OCI-LY1 (cell line): ENCODE measurements at regions not wholly inside any gene's neighbourhood (a gene's known extent, or its start where the extent isn't known, plus 50 kb on each side); places are given as distances from the start of the nearest gene placed in this dataset.

Source experiments
- H2AFZ ChIP-seq: fragments of 200-600 bp; sonication (generic), shearing (Covaris generic); 2 replicates; pipeline ENCODE4 v1.6.0; 2014; ENCODE audit warnings: antibody characterized with exemption, mild to moderate bottlenecking, low read length
- H3F3A ChIP-seq: fragments of 200-600 bp; sonication (generic), shearing (Covaris generic); 2 replicates; pipeline ENCODE4 v1.6.0; 2014; ENCODE audit warnings: mild to moderate bottlenecking, antibody characterized with exemption, low read length, moderate library complexity; ENCODE audit not compliant: insufficient read depth
- H3K27ac ChIP-seq: fragments of 200-600 bp; sonication (generic); 2 replicates; pipeline ENCODE4 v1.5.1; 2014; ENCODE audit warnings: low read length, mixed run types, mild to moderate bottlenecking, low read depth; ENCODE audit not compliant: poor library complexity, severe bottlenecking
- H3K27me3 ChIP-seq: fragments of 200-600 bp; sonication (generic); 2 replicates; pipeline ENCODE4 v1.6.0; 2014; ENCODE audit warnings: antibody characterized with exemption, mild to moderate bottlenecking, low read length, moderate library complexity; ENCODE audit not compliant: insufficient read depth
- H3K36me3 ChIP-seq: fragments of 200-600 bp; sonication (generic); 2 replicates; pipeline ENCODE4 v1.6.1; 2014; ENCODE audit warnings: mild to moderate bottlenecking, antibody characterized with exemption, low read length, moderate library complexity, mixed read lengths; ENCODE audit not compliant: insufficient read depth
- H3K4me1 ChIP-seq: fragments of 200-600 bp; sonication (generic); 2 replicates; pipeline ENCODE4 v1.5.1; 2014; ENCODE audit warnings: mild to moderate bottlenecking, low read length, moderate library complexity; ENCODE audit not compliant: insufficient read depth, severe bottlenecking
- H3K4me2 ChIP-seq: fragments of 200-600 bp; sonication (generic), shearing (Covaris generic); 2 replicates; pipeline ENCODE4 v1.6.1; 2014; ENCODE audit warnings: low read length
- H3K4me3 ChIP-seq: fragments of 200-600 bp; sonication (generic); 2 replicates; pipeline ENCODE4 v1.5.1; 2014; ENCODE audit warnings: low read length, low read depth, mild to moderate bottlenecking, mixed read lengths; ENCODE audit not compliant: poor library complexity, severe bottlenecking
- H3K79me2 ChIP-seq: fragments of 200-600 bp; shearing (Covaris generic); 2 replicates; pipeline ENCODE4 v1.6.1; 2016; ENCODE audit warnings: mixed run types, low read length, mixed read lengths; ENCODE audit not compliant: insufficient read depth
- H3K9ac ChIP-seq: fragments of 200-600 bp; sonication (generic), shearing (Covaris generic); 2 replicates; pipeline ENCODE4 v1.6.1; 2014; ENCODE audit warnings: mild to moderate bottlenecking, low read length, mixed read lengths
- H3K9me2 ChIP-seq: fragments of 200-600 bp; sonication (generic), shearing (Covaris generic); 2 replicates; pipeline ENCODE4 v1.6.1; 2014; ENCODE audit warnings: low read depth, mild to moderate bottlenecking, low read length, mixed read lengths
- H3K9me3 ChIP-seq: fragments of 200-600 bp; shearing (Covaris generic); 2 replicates; pipeline ENCODE4 v1.6.1; 2014; ENCODE audit warnings: low read length, mixed read lengths
- H4K20me1 ChIP-seq: fragments of 200-600 bp; sonication (generic), shearing (Covaris generic); 2 replicates; pipeline ENCODE4 v1.6.0; 2016; ENCODE audit warnings: mild to moderate bottlenecking, low read length; ENCODE audit not compliant: insufficient read depth
- EZH2 ChIP-seq: fragments of 200-600 bp; sonication (generic), shearing (Covaris generic); IDR thresholded peaks from 2 replicates; pipeline ENCODE4 v1.8.0; 2017; ENCODE audit warnings: borderline replicate concordance, mixed run types, mild to moderate bottlenecking, antibody characterized with exemption, low read length, moderate library complexity, mixed read lengths
- TF ChIP-seq, protein P1 (sequence below): fragments of 200-600 bp; sonication (generic), shearing (Covaris generic); IDR thresholded peaks from 2 replicates; pipeline ENCODE4 v1.5.1; 2017; ENCODE audit warnings: mild to moderate bottlenecking, antibody characterized with exemption, low read length, moderate library complexity, mixed read lengths

DNA sequence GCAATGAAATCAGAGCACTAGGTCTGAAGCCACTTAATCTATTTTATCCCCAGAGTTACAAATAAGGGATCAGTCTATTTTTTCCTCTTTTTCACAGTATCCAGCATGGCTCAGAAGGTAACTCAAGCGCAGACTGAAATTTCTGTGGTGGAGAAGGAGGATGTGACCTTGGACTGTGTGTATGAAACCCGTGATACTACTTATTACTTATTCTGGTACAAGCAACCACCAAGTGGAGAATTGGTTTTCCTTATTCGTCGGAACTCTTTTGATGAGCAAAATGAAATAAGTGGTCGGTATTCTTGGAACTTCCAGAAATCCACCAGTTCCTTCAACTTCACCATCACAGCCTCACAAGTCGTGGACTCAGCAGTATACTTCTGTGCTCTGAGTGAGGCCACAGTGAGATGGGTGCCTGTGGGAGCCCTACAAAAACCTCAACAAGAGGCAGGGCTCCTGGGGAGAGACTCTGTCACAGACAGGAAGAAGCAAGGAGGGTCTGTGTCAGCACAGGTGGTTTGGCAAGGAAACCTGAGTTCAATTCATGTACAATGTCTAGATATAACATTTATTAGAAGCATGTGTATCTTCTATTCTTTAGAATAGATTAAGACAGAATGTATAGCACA, 334.3 kb upstream of the OR4E1 start:
- no peak overlapping the region for H3K27ac ChIP-seq
- H2AFZ ChIP-seq: no peak overlapping the region
- no peaks in the 10 kb centered on the region for H3K79me2 ChIP-seq
- no peak overlapping the region for H3K4me2 ChIP-seq
- H3K27me3 ChIP-seq: no peaks in the 10 kb centered on the region
- no peaks in the 10 kb centered on the region for H4K20me1 ChIP-seq
- H3F3A ChIP-seq: no peaks in the 10 kb centered on the region
- no peaks in the 10 kb centered on the region for H3K9me3 ChIP-seq
- H3K4me1 ChIP-seq: no peaks in the 10 kb centered on the region
- no peaks in the 10 kb centered on the region for H3K9me2 ChIP-seq
- no peaks in the 10 kb centered on the region for H3K36me3 ChIP-seq
- H3K4me3 ChIP-seq: no peak overlapping the region
- H3K9ac ChIP-seq: no peak overlapping the region
- TF ChIP-seq, protein P1, sequence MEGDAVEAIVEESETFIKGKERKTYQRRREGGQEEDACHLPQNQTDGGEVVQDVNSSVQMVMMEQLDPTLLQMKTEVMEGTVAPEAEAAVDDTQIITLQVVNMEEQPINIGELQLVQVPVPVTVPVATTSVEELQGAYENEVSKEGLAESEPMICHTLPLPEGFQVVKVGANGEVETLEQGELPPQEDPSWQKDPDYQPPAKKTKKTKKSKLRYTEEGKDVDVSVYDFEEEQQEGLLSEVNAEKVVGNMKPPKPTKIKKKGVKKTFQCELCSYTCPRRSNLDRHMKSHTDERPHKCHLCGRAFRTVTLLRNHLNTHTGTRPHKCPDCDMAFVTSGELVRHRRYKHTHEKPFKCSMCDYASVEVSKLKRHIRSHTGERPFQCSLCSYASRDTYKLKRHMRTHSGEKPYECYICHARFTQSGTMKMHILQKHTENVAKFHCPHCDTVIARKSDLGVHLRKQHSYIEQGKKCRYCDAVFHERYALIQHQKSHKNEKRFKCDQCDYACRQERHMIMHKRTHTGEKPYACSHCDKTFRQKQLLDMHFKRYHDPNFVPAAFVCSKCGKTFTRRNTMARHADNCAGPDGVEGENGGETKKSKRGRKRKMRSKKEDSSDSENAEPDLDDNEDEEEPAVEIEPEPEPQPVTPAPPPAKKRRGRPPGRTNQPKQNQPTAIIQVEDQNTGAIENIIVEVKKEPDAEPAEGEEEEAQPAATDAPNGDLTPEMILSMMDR: no peak
- TF ChIP-seq EZH2: no peak

DNA sequence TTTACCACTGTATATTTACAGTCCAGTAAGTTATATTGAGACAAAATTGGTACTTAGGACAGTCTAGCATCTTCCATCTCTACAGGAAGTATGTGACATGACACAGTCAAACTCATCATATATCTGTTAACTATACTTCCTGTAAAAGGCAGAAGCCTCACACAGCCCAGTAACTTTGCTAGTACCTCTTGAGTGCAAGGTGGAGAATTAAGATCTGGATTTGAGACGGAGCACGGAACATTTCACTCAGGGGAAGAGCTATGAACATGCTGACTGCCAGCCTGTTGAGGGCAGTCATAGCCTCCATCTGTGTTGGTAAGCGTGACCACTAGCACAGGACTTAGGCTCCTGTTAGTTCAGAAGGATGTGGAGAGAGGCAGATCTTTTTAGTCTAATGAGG, 333.7 kb upstream of the OR4E1 start:
- H3K27me3 ChIP-seq: no peaks in the 10 kb centered on the region
- H2AFZ ChIP-seq: no peak overlapping the region
- H3K4me1 ChIP-seq: no peaks in the 10 kb centered on the region
- no peaks in the 10 kb centered on the region for H3K79me2 ChIP-seq
- H3K9me3 ChIP-seq: no peaks in the 10 kb centered on the region
- no peak overlapping the region for H3K4me2 ChIP-seq
- TF ChIP-seq, protein P1: no peak
- TF ChIP-seq EZH2: no peak
- no peak overlapping the region for H3K9ac ChIP-seq
- H3K9me2 ChIP-seq: no peaks in the 10 kb centered on the region
- H3K4me3 ChIP-seq: no peak overlapping the region
- H3K27ac ChIP-seq: no peak overlapping the region
- no peaks in the 10 kb centered on the region for H3K36me3 ChIP-seq
- no peaks in the 10 kb centered on the region for H4K20me1 ChIP-seq
- H3F3A ChIP-seq: no peaks in the 10 kb centered on the region

DNA sequence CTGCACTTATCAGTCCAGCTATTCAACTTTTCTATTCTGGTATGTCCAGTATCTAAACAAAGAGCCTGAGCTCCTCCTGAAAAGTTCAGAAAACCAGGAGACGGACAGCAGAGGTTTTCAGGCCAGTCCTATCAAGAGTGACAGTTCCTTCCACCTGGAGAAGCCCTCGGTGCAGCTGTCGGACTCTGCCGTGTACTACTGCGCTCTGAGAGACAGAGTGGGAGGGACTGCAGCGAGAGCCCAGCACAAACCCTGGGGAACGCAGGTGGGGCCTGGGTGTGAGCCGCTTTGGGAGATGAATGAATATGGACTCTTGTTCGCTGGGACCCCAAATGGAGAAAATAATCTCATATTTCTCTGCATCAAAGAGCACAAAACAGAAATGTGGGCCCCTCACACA, 329.8 kb upstream of the OR4E1 start:
- H3K9me3 ChIP-seq: no peaks in the 10 kb centered on the region
- TF ChIP-seq, protein P1: no peak
- TF ChIP-seq EZH2: no peak
- H3K27ac ChIP-seq: no peak overlapping the region
- no peak overlapping the region for H3K4me3 ChIP-seq
- no peaks in the 10 kb centered on the region for H3K4me1 ChIP-seq
- H4K20me1 ChIP-seq: no peaks in the 10 kb centered on the region
- no peaks in the 10 kb centered on the region for H3K9me2 ChIP-seq
- no peaks in the 10 kb centered on the region for H3K36me3 ChIP-seq
- no peaks in the 10 kb centered on the region for H3K27me3 ChIP-seq
- no peak overlapping the region for H3K4me2 ChIP-seq
- H3K79me2 ChIP-seq: no peaks in the 10 kb centered on the region
- no peaks in the 10 kb centered on the region for H3F3A ChIP-seq
- no peak overlapping the region for H2AFZ ChIP-seq
- H3K9ac ChIP-seq: no peak overlapping the region
